ENCODE measurements at regions not wholly inside any gene's neighbourhood (a gene's known extent, or its start where the extent isn't known, plus 50 kb on each side); places are given as distances from the start of the nearest gene placed in this dataset.
"Not testable (repeated sequence)": the region's sequence is repeated elsewhere in the genome, so short reads cannot be mapped to it uniquely, and the experiment has no call there.

GRCh38 chr22:11369612-11370307, 4158.2 kb upstream of the OR11H1 start:
- H3K23me2 ChIP-seq (ENCODE audit: low read depth, low read length); H2AFZ ChIP-seq (ENCODE audit: low read length); H3K79me2 ChIP-seq (ENCODE audit: control insufficient read depth in 1 of 2, insufficient read depth in 2 of 2, low read length in 2 of 2); H2BK15ac ChIP-seq (ENCODE audit: low read length); H3K56ac ChIP-seq (replicated peaks; ENCODE audit: insufficient read length, low read depth, low read length); H4K8ac ChIP-seq (ENCODE audit: extremely low read depth, insufficient read depth, low read length); H3K4me2 ChIP-seq (ENCODE audit: insufficient read depth in 1 of 2, low read depth in 2 of 2, low read length in 2 of 2); H2AK5ac ChIP-seq (ENCODE audit: low read depth, low read length); CTCF ChIA-PET (ENCODE audit: partially characterized antibody); FAIRE-seq; H3K9ac ChIP-seq (replicated peaks in 1 of 4; ENCODE audit: extremely low read depth in 1 of 4, low read depth in 3 of 4, low read length in 3 of 4); H3K36me3 ChIP-seq (ENCODE audit: control insufficient read depth in 2 of 4, insufficient read depth in 4 of 4, low read length in 3 of 4); H3K14ac ChIP-seq (ENCODE audit: insufficient read length); H3K18ac ChIP-seq (ENCODE audit: extremely low read depth, low read length); H3K79me1 ChIP-seq (ENCODE audit: low read depth, low read length); H4K5ac ChIP-seq (ENCODE audit: insufficient read length, low read depth, low read length); DNase-seq (ENCODE audit: low read depth in 1 of 2, low spot score in 2 of 2); H3K4me3 ChIP-seq (ENCODE audit: extremely low read depth in 1 of 4, insufficient read depth in 2 of 4, low read depth in 3 of 4, low read length in 4 of 4); H3K27ac ChIP-seq (ENCODE audit: low read depth, low read length); H2BK5ac ChIP-seq (ENCODE audit: low read depth, low read length); H3K4ac ChIP-seq (replicated peaks; ENCODE audit: insufficient read length, low read depth, low read length); H4K20me1 ChIP-seq (replicated peaks in 1 of 2; ENCODE audit: control insufficient read depth in 1 of 2, insufficient read depth in 2 of 2, low read length in 2 of 2); H4K91ac ChIP-seq (replicated peaks; ENCODE audit: insufficient read length, low read length); H3K27me3 ChIP-seq (replicated peaks in 1 of 4; ENCODE audit: control insufficient read depth in 3 of 4, extremely low read depth in 1 of 4, insufficient read depth in 3 of 4, low read length in 3 of 4); H3K4me1 ChIP-seq (replicated peaks in 1 of 4; ENCODE audit: control insufficient read depth in 3 of 4, insufficient read depth in 4 of 4, low read length in 3 of 4); H2BK20ac ChIP-seq (ENCODE audit: low read length); H3K23ac ChIP-seq (ENCODE audit: insufficient read length); H2BK12ac ChIP-seq (ENCODE audit: low read depth, low read length); POLR2A ChIA-PET (ENCODE audit: partially characterized antibody); H2BK120ac ChIP-seq (replicated peaks; ENCODE audit: low read depth, low read length): not testable (repeated sequence)
- peaks cover 25 to 47% of the 10 kb centered on the region in 2 experiments for H3K9me3 ChIP-seq (ENCODE audit: insufficient read depth in 2 of 2, low read depth in 1 of 2, low read length in 1 of 2)
- 90% methylated on average over 1 of the region's 2 CpGs; no CpG with 5 or more reads in 1 of the 2 experiments for WGBS, 2 experiments (ENCODE audit: extremely low coverage in 1 of 2, insufficient coverage in 1 of 2, insufficient read length in 1 of 2, insufficient replicate concordance in 2 of 2, low coverage in 1 of 2, low lambda C conversion rate in 2 of 2, missing lambda C conversion rate in 1 of 2)

GRCh38 chr22:11370311-11370710, 4157.7 kb upstream of the OR11H1 start:
- H3K4me3 ChIP-seq (ENCODE audit: extremely low read depth in 1 of 4, insufficient read depth in 2 of 4, low read depth in 3 of 4, low read length in 4 of 4); H2AK5ac ChIP-seq (ENCODE audit: low read depth, low read length); POLR2A ChIA-PET (ENCODE audit: partially characterized antibody); H3K14ac ChIP-seq (ENCODE audit: insufficient read length); H2BK20ac ChIP-seq (ENCODE audit: low read length); H3K23ac ChIP-seq (ENCODE audit: insufficient read length); H3K23me2 ChIP-seq (ENCODE audit: low read depth, low read length); H3K27ac ChIP-seq (ENCODE audit: low read depth, low read length); H3K79me2 ChIP-seq (ENCODE audit: control insufficient read depth in 1 of 2, insufficient read depth in 2 of 2, low read length in 2 of 2); H2BK15ac ChIP-seq (ENCODE audit: low read length); CTCF ChIA-PET (ENCODE audit: partially characterized antibody); H4K5ac ChIP-seq (ENCODE audit: insufficient read length, low read depth, low read length); H2BK5ac ChIP-seq (ENCODE audit: low read depth, low read length); H3K4me2 ChIP-seq (ENCODE audit: insufficient read depth in 1 of 2, low read depth in 2 of 2, low read length in 2 of 2); H3K36me3 ChIP-seq (ENCODE audit: control insufficient read depth in 2 of 4, insufficient read depth in 4 of 4, low read length in 3 of 4); H3K79me1 ChIP-seq (ENCODE audit: low read depth, low read length); H4K8ac ChIP-seq (ENCODE audit: extremely low read depth, insufficient read depth, low read length); H2BK120ac ChIP-seq (replicated peaks; ENCODE audit: low read depth, low read length); DNase-seq (ENCODE audit: low read depth in 1 of 2, low spot score in 2 of 2); H3K4ac ChIP-seq (replicated peaks; ENCODE audit: insufficient read length, low read depth, low read length); H4K20me1 ChIP-seq (replicated peaks in 1 of 2; ENCODE audit: control insufficient read depth in 1 of 2, insufficient read depth in 2 of 2, low read length in 2 of 2); H3K4me1 ChIP-seq (replicated peaks in 1 of 4; ENCODE audit: control insufficient read depth in 3 of 4, insufficient read depth in 4 of 4, low read length in 3 of 4); H2BK12ac ChIP-seq (ENCODE audit: low read depth, low read length); H2AFZ ChIP-seq (ENCODE audit: low read length); FAIRE-seq; H3K18ac ChIP-seq (ENCODE audit: extremely low read depth, low read length); H3K27me3 ChIP-seq (replicated peaks in 1 of 4; ENCODE audit: control insufficient read depth in 3 of 4, extremely low read depth in 1 of 4, insufficient read depth in 3 of 4, low read length in 3 of 4); H4K91ac ChIP-seq (replicated peaks; ENCODE audit: insufficient read length, low read length); H3K56ac ChIP-seq (replicated peaks; ENCODE audit: insufficient read length, low read depth, low read length); H3K9ac ChIP-seq (replicated peaks in 1 of 4; ENCODE audit: extremely low read depth in 1 of 4, low read depth in 3 of 4, low read length in 3 of 4): not testable (repeated sequence)
- H3K9me3 ChIP-seq (ENCODE audit: insufficient read depth in 2 of 2, low read depth in 1 of 2, low read length in 1 of 2), result peaks cover 23 to 46% of the 10 kb centered on the region in 2 experiments
- WGBS, 2 experiments (ENCODE audit: extremely low coverage in 1 of 2, insufficient coverage in 1 of 2, insufficient read length in 1 of 2, insufficient replicate concordance in 2 of 2, low coverage in 1 of 2, low lambda C conversion rate in 2 of 2, missing lambda C conversion rate in 1 of 2), result no CpG with 5 or more reads among the region's 1 CpG
